ENCODE measurements at regions not wholly inside any gene's neighbourhood (a gene's known extent, or its start where the extent isn't known, plus 50 kb on each side); places are given as distances from the start of the nearest gene placed in this dataset.

DNA sequence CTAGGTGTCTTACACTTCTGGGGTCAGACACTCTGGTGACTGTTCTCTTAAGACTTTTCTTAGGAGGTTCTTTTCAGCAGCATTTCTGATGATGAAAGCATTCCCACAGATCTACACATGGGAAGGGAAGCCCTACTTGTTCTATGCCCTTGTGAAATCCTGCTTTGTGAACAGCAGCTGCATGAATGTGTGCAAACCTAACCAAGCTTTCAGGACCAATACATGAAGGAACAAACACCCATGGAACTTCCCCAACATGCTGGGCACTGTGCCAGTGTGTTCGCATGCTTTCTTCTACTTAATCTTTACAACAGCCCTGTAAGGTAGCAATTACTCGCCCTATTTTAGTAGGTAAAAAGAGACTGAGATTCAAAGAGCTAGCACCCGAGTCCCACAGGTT is 439.9 kb upstream of the KLF4 start:
- Histone ChIP-seq H3K9ac (ENCODE audit: low read depth, low read length) (no peak overlapping the region), H3K4me1 (ENCODE audit: control insufficient read depth, insufficient read depth, low read length) (peaks cover 8% of the 10 kb centered on the region; the same call in 1 of the 2 replicates), H3K4me3 (ENCODE audit: low read depth, low read length) (no peak overlapping the region), H3K9me3 (ENCODE audit: control insufficient read depth, insufficient read depth, low read length) (no peaks in the 10 kb centered on the region), H3K27me3 (ENCODE audit: control insufficient read depth, insufficient read depth, low read length) (no peaks in the 10 kb centered on the region), H3K27ac (ENCODE audit: low read depth, low read length) (no peak overlapping the region), H3K36me3 (ENCODE audit: control insufficient read depth, insufficient read depth, low read length) (no peaks in the 10 kb centered on the region)

- Histone ChIP-seq H3K4me1 (ENCODE audit: control insufficient read depth, insufficient read depth, low read length) (peaks cover 8% of the 10 kb centered on the region; the same call in 1 of the 2 replicates), H3K36me3 (ENCODE audit: control insufficient read depth, insufficient read depth, low read length) (no peaks in the 10 kb centered on the region), H3K27ac (ENCODE audit: low read depth, low read length) (no peak overlapping the region), H3K9me3 (ENCODE audit: control insufficient read depth, insufficient read depth, low read length) (no peaks in the 10 kb centered on the region), H3K27me3 (ENCODE audit: control insufficient read depth, insufficient read depth, low read length) (no peaks in the 10 kb centered on the region), H3K9ac (ENCODE audit: low read depth, low read length) (no peak overlapping the region), H3K4me3 (ENCODE audit: low read depth, low read length) (no peak overlapping the region)
Measured at GRCh38 chr9:107928701-107929371, 439.3 kb upstream of the KLF4 start.

- H3K4me1 ChIP-seq (ENCODE audit: control insufficient read depth, insufficient read depth, low read length) = 0 out of 2 replicates have a peak, but pooled peaks cover 2% of the 10 kb centered on the region
- H3K27ac ChIP-seq (ENCODE audit: low read depth, low read length) = no peak overlapping the region
- H3K9me3 ChIP-seq (ENCODE audit: control insufficient read depth, insufficient read depth, low read length) = no peaks in the 10 kb centered on the region
- no peak overlapping the region for H3K9ac ChIP-seq (ENCODE audit: low read depth, low read length)
- H3K27me3 ChIP-seq (ENCODE audit: control insufficient read depth, insufficient read depth, low read length) = no peaks in the 10 kb centered on the region
- H3K36me3 ChIP-seq (ENCODE audit: control insufficient read depth, insufficient read depth, low read length) = no peaks in the 10 kb centered on the region
- no peak overlapping the region for H3K4me3 ChIP-seq (ENCODE audit: low read depth, low read length)
Measured at GRCh38 chr9:107927276-107927675, 437.7 kb upstream of the KLF4 start.

- no peaks in the 10 kb centered on the region for H3K27me3 ChIP-seq (ENCODE audit: control insufficient read depth, insufficient read depth, low read length)
- no peak overlapping the region for H3K9ac ChIP-seq (ENCODE audit: low read depth, low read length)
Measured at GRCh38 chr9:107925749-107926297, 436.3 kb upstream of the KLF4 start.

DNA sequence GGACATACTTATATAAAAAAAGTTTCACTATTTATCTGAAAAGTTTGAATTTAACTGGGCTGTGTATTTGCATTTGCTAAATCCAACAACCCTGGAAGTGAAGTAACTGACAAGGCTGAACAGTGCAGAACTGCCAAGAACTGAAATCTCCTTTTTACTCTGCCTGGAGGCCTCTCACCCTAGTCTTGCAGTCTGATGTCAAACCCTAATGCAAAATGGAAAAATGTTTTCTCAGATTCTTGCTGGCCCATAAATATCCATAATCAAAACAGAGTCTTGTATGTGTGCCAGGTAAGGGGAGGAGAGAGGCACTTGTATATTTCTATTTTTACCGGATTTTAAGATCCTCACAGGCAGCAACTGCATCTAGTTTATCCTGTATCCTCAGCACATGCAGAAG is 432.7 kb upstream of the KLF4 start:
- Histone ChIP-seq H3K27me3 (ENCODE audit: control insufficient read depth, insufficient read depth, low read length) (no peaks in the 10 kb centered on the region), H3K27ac (ENCODE audit: low read depth, low read length) (no peak overlapping the region), H3K36me3 (ENCODE audit: control insufficient read depth, insufficient read depth, low read length) (no peaks in the 10 kb centered on the region)

More at GRCh38 chr9:107925749-107926297, 436.3 kb upstream of the KLF4 start:
- no peaks in the 10 kb centered on the region for H3K36me3 ChIP-seq (ENCODE audit: control insufficient read depth, insufficient read depth, low read length)
- no peaks in the 10 kb centered on the region for H3K9me3 ChIP-seq (ENCODE audit: control insufficient read depth, insufficient read depth, low read length)
- H3K4me3 ChIP-seq (ENCODE audit: low read depth, low read length) = no peak overlapping the region
- H3K4me1 ChIP-seq (ENCODE audit: control insufficient read depth, insufficient read depth, low read length) = no peaks in the 10 kb centered on the region
- no peak overlapping the region for H3K27ac ChIP-seq (ENCODE audit: low read depth, low read length)

GRCh38 chr9:107919263-107919662 is 429.7 kb upstream of the KLF4 start:
- H3K9ac ChIP-seq (ENCODE audit: low read depth, low read length) = no peak overlapping the region
- H3K27me3 ChIP-seq (ENCODE audit: control insufficient read depth, insufficient read depth, low read length) = no peaks in the 10 kb centered on the region
- H3K4me3 ChIP-seq (ENCODE audit: low read depth, low read length) = no peak overlapping the region
- no peaks in the 10 kb centered on the region for H3K4me1 ChIP-seq (ENCODE audit: control insufficient read depth, insufficient read depth, low read length)
- no peak overlapping the region for H3K27ac ChIP-seq (ENCODE audit: low read depth, low read length)
- no peaks in the 10 kb centered on the region for H3K36me3 ChIP-seq (ENCODE audit: control insufficient read depth, insufficient read depth, low read length)
- no peaks in the 10 kb centered on the region for H3K9me3 ChIP-seq (ENCODE audit: control insufficient read depth, insufficient read depth, low read length)

More for the DNA sequence above, 432.7 kb upstream of the KLF4 start:
- Histone ChIP-seq H3K9me3 (ENCODE audit: control insufficient read depth, insufficient read depth, low read length) (no peaks in the 10 kb centered on the region), H3K4me3 (ENCODE audit: low read depth, low read length) (no peak overlapping the region), H3K9ac (ENCODE audit: low read depth, low read length) (no peak overlapping the region), H3K4me1 (ENCODE audit: control insufficient read depth, insufficient read depth, low read length) (no peaks in the 10 kb centered on the region)

DNA sequence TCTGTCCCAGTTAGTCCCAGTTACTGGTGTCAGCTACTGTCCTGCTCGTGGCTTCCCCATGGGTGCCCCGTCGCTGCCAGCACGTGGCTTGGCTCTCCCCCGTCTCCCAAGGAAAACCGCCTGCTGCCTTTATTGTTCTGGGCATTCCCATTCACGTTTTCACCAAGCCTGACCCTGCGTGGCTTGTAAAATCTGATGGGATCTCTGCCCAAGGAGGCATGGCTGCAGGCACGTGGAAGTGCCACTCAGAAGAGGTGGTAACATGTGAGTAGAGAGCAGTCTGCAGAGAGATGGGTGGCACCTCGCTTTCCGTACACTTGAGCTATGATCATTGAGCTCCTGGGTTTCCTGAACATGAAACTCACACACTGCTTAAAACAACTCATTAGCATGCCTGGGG is 429.2 kb upstream of the KLF4 start:
- no peaks in the 10 kb centered on the region for H3K27me3 ChIP-seq (ENCODE audit: control insufficient read depth, insufficient read depth, low read length)
- H3K9ac ChIP-seq (ENCODE audit: low read depth, low read length) = no peak overlapping the region
- H3K9me3 ChIP-seq (ENCODE audit: control insufficient read depth, insufficient read depth, low read length) = no peaks in the 10 kb centered on the region
- H3K4me1 ChIP-seq (ENCODE audit: control insufficient read depth, insufficient read depth, low read length) = no peaks in the 10 kb centered on the region
- no peak overlapping the region for H3K4me3 ChIP-seq (ENCODE audit: low read depth, low read length)
- no peaks in the 10 kb centered on the region for H3K36me3 ChIP-seq (ENCODE audit: control insufficient read depth, insufficient read depth, low read length)
- H3K27ac ChIP-seq (ENCODE audit: low read depth, low read length) = no peak overlapping the region

DNA sequence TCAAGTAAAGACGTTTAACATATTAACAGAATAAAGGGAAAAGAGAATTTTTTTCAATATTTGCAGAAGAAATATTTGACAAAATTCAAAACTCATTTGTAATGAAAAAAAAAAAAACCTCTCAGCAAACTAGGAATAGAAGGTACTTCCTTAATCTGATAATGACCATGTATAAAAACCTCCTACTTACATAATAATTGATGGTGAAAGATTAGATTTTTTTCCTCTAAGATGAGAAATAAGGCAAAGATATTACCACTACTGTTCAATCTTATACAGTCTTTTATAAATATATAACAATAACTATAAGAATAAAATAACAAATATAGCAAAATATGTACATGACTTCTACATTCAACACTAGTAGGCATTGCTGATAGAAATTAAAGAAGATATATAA is 424.6 kb upstream of the KLF4 start:
- Histone ChIP-seq H3K27ac (ENCODE audit: low read depth, low read length) (no peak overlapping the region), H3K36me3 (ENCODE audit: control insufficient read depth, insufficient read depth, low read length) (no peaks in the 10 kb centered on the region), H3K9ac (ENCODE audit: low read depth, low read length) (no peak overlapping the region), H3K4me3 (ENCODE audit: low read depth, low read length) (no peak overlapping the region), H3K4me1 (ENCODE audit: control insufficient read depth, insufficient read depth, low read length) (no peaks in the 10 kb centered on the region), H3K27me3 (ENCODE audit: control insufficient read depth, insufficient read depth, low read length) (no peaks in the 10 kb centered on the region), H3K9me3 (ENCODE audit: control insufficient read depth, insufficient read depth, low read length) (no peaks in the 10 kb centered on the region)

DNA sequence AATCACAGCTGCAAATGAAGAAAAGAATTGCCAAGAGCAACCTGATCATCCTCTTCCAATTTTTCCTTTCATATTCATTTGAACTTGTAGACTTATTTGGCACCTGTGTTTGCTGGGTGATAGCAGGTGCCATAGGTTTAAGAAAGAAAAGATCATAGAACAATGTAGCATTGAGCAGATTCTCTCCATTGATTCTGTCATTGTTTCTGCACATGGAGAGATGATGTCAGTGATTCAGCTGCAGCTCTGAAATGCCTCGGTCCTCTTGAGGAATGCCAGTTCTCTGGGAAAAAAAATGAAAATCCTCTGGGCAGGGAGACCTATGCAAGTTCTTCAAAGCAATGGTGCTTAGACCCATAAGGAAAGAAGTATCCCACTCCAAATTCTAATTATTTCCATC is 418.1 kb upstream of the KLF4 start:
- Histone ChIP-seq H3K9me3 (ENCODE audit: control insufficient read depth, insufficient read depth, low read length) (no peaks in the 10 kb centered on the region), H3K27me3 (ENCODE audit: control insufficient read depth, insufficient read depth, low read length) (no peaks in the 10 kb centered on the region), H3K4me3 (ENCODE audit: low read depth, low read length) (no peak overlapping the region), H3K36me3 (ENCODE audit: control insufficient read depth, insufficient read depth, low read length) (no peaks in the 10 kb centered on the region), H3K9ac (ENCODE audit: low read depth, low read length) (no peak overlapping the region), H3K27ac (ENCODE audit: low read depth, low read length) (no peak overlapping the region), H3K4me1 (ENCODE audit: control insufficient read depth, insufficient read depth, low read length) (no peaks in the 10 kb centered on the region)

DNA sequence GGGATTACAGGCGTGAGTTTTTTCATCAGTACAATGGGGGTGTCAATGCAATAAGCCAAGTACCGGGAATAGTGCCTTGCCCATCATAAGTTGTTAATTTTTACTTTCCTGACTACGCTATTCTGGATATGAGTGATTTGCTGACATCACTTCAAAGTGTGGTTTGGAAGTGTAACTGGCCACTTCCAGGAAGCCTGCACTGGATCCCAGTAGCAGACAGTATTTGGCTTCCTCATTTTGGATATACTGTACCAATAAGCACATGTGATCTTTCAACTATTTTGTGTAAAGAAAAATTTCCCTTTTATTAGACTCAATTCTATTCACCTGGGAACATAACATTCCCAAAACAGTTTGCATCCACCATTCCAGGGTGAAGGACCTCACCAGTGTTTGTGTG is 417.7 kb upstream of the KLF4 start:
- Histone ChIP-seq H3K4me1 (ENCODE audit: control insufficient read depth, insufficient read depth, low read length) (no peaks in the 10 kb centered on the region), H3K4me3 (ENCODE audit: low read depth, low read length) (no peak overlapping the region), H3K36me3 (ENCODE audit: control insufficient read depth, insufficient read depth, low read length) (no peaks in the 10 kb centered on the region), H3K27ac (ENCODE audit: low read depth, low read length) (no peak overlapping the region), H3K27me3 (ENCODE audit: control insufficient read depth, insufficient read depth, low read length) (no peaks in the 10 kb centered on the region), H3K9me3 (ENCODE audit: control insufficient read depth, insufficient read depth, low read length) (no peaks in the 10 kb centered on the region), H3K9ac (ENCODE audit: low read depth, low read length) (no peak overlapping the region)

GRCh38 chr9:107906074-107906473 is 416.5 kb upstream of the KLF4 start:
- Histone ChIP-seq H3K27ac (ENCODE audit: low read depth, low read length) (no peak overlapping the region), H3K9ac (ENCODE audit: low read depth, low read length) (no peak overlapping the region), H3K4me3 (ENCODE audit: low read depth, low read length) (no peak overlapping the region), H3K9me3 (ENCODE audit: control insufficient read depth, insufficient read depth, low read length) (no peaks in the 10 kb centered on the region), H3K4me1 (ENCODE audit: control insufficient read depth, insufficient read depth, low read length) (no peaks in the 10 kb centered on the region), H3K36me3 (ENCODE audit: control insufficient read depth, insufficient read depth, low read length) (no peaks in the 10 kb centered on the region), H3K27me3 (ENCODE audit: control insufficient read depth, insufficient read depth, low read length) (no peaks in the 10 kb centered on the region)

All from HUES48 (cell line).